GM12892 (cell line): ENCODE measurements at regions not wholly inside any gene's neighbourhood (a gene's known extent, or its start where the extent isn't known, plus 50 kb on each side); places are given as distances from the start of the nearest gene placed in this dataset.

Experiments
- POLR2A ChIP-seq: IDR thresholded peaks from 2 replicates; pipeline ENCODE4 v1.6.1; 2011; ENCODE audit warnings: low read depth, low read length, control low read depth
- POLR2AphosphoS5 ChIP-seq: IDR thresholded peaks from 2 replicates; pipeline ENCODE4 v1.6.1; 2011; ENCODE audit warnings: low read depth, low read length, control low read depth

DNA sequence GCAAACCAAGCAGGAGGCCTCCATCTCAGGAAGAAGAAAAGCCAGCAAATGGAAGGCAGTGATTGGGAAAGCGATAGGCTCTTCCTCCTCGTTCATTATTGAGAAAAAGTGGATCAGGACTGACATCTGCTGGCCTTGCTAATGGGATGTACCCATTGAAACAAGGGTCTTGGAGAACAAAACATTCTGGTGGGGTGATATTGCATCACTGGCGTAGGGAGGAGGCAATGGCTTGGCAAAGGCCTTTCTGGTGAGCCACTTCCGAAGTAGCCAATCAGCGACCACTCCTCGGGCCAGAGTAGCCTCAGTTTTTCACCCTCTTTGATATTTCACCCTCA lies 86.7 kb upstream of the NFIB start:
- TF ChIP-seq POLR2A, result no peak
- no peak for TF ChIP-seq POLR2AphosphoS5
